GM21723 (cell line): ENCODE measurements at regions not wholly inside any gene's neighbourhood (a gene's known extent, or its start where the extent isn't known, plus 50 kb on each side); places are given as distances from the start of the nearest gene placed in this dataset.
"Not testable (repeated sequence)": the region's sequence is repeated elsewhere in the genome, so short reads cannot be mapped to it uniquely, and the experiment has no call there.

Experiments
- ATAC-seq: cut with Tn5 transposase; IDR thresholded peaks from one replicate; pipeline ENCODE4 v1.9.1; 2021; ENCODE audit warnings: mild to moderate bottlenecking, moderate library complexity; ENCODE audit not compliant: unreplicated experiment

DNA sequence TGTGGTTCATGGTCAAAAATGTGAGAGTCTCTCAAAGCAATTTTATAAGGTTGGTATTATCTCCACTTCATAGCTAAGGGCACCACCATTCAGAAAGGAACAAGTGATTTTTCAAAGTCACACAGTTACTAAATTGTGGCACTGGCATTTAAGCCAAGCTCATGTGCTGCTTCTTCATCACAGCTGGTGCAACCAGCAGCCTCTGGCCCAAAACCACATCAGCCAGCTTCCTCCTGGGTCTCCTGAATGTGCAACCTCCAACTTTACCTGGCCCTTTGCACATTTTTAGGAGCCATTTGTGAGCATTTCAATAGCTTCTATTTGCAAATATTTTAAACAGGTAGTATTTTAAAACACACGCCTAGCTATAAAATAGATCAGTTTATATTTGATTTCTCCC, 293.7 kb downstream of the BCL11A start:
- no peak for ATAC-seq

DNA sequence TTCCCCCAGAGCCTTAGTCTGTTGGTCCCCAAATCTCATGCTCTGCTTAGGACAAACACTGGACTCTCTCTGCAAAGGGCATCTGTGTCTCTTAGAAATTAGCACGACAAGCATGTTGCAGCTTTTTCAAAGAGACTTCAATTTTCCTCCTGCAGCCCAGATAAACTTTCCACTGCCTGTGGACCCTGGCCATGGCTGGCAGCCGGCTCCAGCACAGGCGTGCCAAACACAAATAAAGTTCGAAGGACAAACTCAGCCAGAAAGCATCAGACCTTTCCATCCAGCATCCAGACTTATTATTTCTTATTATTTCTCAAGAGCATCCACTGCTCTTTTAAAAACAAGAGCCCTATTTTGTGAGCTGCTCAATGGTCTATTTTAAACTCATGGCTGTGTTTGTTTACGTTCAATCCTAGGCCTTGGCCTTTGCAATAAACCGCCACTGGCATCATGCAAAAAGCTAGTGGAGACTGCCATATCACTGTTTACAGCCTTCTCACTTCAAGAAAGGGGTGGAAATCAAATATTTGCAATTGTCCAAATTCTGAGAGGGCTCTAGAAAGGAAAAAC, 300.8 kb downstream of the BCL11A start:
- ATAC-seq: no peak

DNA sequence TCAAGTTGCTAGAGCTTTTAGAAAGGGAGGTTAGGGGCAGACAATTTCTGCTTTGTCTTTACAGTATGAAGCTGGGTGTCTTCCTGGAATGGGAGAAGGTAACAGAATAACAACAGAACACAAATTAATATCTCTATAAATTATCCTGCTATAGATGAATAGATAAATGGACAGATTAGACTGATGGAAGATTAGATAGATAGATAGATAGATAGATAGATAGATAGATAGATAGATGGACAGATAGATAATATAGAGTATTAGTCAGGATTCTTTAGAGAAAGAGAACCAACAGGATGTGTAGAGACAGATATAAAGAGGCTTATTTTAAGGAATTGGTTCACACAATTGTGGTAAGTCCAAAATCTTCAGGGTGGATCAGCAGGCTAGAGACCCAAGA, 302.2 kb downstream of the BCL11A start:
- ATAC-seq: no peak

DNA sequence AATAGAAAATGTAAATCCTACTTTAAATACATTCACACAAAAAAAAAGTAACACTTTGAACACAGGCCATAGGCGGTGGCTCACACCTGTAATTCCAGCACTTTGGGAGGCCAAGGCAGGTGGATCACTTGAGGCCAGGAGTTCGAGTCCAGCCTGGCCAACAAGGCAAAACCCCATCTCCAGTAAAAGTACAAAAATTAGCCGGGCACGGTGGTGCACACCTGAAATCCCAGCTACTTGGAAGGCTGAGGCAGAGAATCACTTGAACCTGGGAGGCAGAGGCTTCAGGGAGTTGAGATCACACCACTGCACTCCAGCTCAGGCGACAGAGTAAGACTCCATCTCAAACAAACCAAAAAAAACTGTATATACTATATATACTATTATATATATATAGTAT, 303.6 kb downstream of the BCL11A start:
- ATAC-seq: no peak

DNA sequence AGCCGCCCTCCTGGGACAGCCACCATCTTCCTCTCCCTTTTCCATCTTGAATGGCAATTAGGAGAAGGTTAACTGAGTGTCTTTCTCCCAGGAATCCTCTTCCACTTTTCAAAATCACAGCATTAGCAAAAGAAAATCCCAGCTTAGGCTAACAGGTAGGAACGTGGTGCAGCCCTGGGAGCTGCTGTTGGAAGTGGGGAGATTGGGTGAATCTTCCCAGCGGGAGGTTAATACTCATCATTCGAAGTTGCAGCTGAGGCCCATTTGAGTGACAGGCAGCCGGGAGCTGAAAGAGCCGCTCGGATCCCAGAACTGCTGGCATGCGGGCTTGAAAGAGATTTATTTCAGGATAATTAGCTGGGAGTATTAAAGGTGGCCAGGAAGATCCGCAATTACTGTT, 306.0 kb downstream of the BCL11A start:
- no peak for ATAC-seq

DNA sequence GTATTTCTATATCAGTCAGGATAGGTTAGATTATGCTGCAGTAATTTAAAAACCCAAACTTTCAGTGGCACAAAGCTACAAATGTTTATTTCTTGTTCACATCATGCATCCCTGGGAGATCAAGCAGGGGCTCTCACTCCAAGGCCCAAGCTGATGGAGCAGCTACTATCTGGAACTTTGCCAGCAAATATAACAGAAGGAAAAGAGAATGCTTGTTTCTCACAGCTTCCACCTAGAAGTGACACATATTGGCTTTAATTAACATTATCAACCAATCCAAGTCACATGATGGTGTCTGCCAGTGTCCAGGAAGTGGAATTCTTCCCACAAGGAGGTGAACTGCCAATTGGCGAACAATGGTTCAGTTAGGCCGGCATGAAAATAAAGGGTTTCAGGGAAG, 306.9 kb downstream of the BCL11A start:
- ATAC-seq: no peak

DNA sequence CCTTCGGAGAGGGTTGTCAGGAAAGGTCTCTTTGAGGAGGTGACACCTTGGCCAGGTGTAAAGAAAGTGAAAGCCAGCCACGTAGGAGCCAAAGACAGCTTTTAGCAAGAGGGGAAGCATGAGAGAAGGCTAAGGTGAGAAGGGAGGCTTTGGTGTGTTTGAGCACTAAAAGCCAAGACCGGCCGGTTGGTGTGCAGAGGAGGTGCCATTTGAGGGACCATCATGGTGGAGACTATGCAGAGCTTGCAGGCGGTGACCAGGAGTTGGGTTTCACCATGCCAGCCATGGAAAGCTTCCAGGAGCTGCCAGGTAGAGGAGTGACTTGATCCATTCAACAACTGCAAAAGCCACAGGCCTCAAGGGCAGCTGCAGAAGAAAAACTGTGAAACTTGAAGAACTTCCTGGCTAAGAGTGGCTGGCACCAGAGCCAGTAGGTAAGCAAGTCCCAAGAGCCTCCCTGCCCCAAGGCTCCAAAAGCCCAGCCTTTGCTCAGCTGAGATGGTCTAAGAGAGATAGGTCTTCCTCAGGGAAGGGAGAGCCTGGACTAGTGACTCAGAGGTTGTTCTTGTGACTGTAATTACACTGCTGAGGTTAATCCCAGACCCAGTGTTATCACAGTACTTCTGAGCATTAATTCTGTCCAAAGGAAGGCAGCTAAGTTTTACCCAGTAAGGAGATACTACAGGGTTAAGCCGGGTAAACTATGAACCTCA, 319.0 kb downstream of the BCL11A start:
- ATAC-seq: no peak

DNA sequence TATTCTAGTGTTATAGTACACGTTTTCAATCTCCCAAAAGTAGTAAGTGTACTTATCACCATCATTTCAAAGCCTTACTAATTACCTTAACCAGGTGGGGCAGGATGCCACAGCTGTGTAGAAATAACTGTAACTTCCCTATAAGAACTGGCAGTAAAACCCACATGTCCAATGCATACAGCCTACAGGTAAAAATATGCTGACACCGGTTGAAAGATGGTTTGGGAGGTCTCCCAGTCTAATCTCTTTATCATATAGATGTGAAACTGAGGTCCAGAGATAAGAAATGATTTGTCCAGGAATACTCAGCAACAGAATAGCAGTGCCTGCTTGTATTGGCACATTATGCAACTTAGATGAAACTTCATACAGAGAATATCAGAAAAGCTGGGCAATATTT, 322.9 kb downstream of the BCL11A start:
- ATAC-seq: no peak

DNA sequence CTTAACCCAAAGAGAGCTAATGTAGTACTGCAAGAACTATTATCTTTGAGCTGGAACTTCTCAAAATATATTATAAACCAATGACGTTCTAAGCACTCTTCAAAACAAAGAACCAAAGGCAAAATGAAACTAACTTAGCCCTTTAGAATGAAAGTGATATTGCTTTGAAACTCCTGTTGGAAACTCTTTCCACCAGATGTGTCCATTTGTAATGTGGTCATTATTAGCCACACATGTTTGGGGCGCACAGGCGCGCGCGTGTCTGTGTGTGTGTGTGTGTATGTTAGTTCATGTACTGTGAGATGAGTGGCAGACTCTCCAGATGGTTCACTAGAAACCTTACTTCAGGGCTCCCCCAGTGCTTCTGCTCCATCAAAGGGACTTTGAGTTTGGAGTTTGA, 323.4 kb downstream of the BCL11A start:
- no peak for ATAC-seq

DNA sequence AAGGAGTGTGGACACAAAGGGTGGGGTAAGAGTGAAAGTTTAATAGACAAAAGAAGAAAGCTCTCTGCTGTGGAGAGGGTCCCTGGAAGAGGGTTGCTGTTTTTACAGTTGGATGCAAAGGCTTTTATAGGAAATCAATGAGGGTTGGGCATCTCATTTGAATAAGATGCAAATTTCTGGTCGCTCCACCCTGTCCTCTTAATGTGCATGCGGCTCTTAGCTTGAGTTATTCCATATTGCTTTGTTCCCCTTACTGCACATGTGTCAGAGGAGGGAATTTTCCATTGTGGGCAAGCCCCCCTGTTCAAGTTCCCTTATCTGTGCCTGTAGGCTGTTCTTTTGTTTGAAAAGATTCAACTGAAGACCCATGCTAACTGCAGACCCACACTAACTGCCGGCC, 326.5 kb downstream of the BCL11A start:
- ATAC-seq: no peak

DNA sequence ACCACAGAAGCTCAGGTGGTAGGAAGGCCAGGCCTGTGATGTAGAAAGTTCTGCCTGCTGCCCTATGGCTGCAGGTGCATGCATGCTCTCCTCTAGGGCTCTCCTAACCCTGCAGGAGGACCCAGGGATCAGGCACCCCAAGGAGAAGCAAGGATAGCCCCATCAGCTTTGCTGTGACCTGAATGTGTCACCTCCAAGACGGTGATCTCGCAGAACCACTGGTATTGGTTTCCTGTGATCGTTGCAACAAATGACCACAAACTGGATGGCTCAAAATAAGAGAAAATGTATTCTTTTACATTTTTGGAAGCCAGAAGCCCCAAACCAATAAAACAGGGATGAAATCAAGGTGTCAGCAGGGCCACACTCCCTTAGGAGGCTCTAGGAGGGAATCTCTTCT, 327.3 kb downstream of the BCL11A start:
- ATAC-seq: no peak

DNA sequence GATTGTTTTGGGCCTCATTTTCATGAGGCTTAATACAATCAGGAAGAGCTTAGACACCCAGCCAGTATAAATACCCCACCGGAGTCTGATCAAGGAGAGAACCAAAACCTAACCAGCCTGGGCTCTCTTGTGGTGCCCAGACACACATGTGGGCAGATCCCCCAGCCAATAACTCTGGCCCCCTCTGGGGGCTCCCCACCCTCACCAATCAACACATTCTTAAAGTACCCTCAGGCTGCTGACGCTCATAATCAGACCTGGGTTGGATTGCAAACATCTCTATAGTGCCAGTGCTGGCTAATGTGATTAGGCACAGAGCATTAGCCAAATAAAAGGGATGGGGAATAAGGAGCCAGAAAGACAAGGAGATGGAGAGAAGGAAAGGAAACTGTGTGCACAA, 329.6 kb downstream of the BCL11A start:
- no peak for ATAC-seq

DNA sequence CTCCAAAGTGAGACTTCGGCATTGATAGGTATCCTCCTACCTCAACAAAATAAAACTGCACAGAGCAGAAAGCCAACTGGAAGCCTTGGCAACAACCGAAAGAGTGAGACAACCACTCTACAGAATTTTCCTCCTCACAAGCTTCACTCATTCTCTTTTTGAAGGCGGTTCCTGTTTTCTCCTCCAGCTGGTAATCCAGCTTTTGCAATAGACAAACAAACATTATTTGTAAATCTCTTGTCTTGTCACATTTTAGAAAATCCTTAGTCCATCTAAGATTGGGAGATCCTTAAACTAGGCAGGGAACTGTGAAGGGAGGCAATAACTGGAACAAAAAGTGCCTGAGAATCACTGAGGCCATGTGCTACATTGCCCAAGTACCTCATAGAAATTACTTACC, 332.4 kb downstream of the BCL11A start:
- ATAC-seq: no peak

DNA sequence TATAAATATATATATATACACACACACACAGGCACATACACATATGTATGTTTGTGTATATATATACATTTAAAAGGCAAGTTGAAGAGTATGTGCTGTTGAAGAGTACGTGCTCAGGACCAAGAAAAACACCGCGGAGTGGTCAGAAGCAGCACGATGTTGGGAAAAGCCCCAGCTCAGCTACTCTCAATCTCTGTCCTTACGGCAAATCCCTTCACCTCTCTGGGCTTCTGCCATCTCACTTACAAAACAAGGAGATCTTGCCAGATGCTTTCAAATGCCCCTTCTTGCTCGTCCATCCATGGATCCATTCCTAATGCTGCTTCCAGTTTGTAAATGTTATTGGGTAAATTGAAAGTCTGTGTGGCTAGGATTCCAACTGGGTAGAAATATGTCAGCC, 333.9 kb downstream of the BCL11A start:
- ATAC-seq: no peak

DNA sequence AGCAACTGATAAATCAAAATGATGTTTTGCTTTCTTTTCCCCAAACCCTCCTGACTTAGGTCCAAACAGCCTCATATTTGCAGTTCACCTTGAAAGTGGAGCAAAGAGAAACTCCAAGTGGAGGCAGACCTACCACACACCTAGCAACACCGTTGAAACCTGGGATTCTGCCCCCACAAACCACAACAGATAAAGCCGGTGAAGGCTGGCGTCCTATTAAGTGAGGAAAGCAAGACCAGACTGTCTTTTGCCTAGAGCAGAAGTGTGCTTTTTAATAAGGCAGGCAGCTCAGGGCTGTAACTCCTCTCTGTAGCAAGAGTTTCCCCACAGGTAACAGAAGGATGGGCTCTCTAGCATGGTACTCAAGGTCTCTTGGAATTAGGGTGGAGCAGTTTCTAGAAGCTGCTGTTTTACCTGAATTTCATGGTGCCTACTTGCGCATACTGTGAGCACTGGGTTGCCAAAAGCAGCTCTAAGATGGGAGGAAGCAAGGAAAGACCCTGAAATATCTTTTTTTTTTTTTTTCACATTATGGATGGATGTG, 336.9 kb downstream of the BCL11A start:
- no peak for ATAC-seq

DNA sequence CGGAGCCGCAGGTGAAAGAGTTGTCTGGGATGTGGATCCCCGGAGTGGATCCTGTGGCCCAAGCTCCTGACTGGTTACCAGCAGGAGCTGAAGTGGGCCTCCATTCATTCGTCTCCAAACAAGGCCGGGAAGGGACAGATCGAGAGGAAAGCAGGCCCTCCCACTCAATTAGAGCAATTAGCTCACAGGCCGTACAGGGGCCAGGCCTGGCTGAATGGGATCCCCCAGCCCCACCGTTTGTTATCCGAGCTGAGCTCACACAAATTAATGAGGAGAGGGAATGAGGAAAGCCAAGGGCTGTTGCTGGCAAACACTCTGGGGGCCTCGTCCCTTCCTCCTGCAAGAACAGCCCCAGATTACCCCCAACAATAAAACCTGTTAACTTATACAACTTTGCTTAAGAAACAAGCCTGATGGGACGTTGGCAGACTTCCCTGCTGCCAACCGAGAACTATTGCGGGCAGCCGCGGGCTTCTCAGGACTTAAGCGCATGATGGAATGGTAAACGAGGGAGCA, 338.0 kb downstream of the BCL11A start:
- no peak for ATAC-seq

DNA sequence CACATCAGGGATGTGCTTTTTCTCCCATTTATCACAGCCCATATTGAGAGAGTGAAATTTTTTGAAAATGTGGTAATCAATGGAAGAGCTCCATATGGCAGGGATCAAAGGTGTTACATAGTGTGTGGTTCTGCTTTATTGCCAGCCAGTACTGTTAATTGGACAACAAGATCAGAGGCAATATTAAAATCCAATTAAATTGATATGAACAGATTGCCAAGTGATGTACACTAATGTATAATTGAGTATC, 338.9 kb downstream of the BCL11A start:
- no peak for ATAC-seq

DNA sequence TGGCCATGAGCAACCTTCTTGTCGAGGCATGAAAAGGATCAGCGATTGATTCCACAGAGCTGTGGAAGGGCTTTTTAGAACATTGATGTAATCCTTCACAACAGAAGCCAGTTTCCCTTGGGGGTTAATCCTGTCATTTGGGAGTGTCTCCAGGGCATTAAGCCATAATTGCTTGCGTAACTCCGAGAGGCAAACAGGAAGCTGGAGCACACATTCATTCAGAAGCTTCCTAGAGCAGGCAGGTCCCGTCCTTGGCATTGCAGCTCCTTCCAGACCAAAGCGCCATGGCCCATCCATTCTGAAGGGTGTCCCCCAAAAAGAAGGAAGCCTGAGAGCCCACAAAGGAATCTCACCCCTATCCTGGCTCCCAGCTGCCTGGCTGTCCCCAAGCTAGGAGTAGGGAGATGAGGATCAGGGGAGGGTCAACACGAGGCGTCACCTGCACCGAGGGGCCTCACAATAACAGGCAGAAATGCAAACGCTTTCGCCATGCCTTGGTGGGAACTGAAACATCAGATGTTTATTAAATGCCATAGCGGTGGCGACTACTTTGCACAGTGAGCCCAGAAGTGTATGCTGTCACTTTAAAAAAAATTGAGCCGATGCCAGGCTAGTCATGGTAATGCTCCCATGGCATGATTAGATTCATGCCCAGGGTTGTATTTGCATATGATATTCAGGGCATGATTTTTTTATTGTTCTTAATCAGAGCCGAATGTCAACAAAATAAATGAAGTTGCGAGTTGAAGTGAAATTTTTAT, 339.4 kb downstream of the BCL11A start:
- no peak for ATAC-seq

DNA sequence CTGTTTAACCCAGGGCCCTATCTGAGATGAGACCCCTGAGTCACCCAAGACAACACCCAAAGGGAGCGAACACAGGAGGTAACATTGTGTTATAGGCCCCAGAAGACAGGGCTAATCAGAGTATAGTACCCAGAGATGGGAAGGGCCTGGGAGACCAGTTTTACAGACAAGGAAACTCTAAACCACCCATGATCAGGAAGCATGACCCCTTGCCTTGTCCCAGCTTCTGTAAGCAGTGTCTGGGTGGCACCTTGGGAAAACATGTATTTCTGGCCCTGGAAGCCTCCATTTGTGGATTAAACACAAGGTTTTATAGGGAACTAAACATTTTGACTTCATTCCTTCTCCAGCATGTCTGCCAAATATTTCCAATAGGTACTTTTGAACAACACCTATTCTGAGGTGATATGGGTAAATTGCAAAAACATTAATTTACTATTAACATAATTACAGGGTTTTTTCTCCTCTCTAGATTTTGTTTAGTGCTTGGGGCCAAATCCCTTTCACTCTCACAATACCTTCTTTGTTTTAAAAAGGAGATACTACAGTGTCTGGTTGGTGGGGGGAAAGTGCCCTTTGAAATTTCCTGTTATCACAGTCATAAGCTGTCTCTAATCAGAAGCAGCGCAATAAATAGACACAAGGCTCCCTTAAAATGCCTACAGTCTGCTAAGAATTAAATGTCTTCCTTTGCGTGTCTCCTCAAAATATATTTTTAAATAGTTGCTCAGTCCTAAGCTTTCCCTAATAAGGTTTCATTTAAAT, 341.1 kb downstream of the BCL11A start:
- no peak for ATAC-seq

DNA sequence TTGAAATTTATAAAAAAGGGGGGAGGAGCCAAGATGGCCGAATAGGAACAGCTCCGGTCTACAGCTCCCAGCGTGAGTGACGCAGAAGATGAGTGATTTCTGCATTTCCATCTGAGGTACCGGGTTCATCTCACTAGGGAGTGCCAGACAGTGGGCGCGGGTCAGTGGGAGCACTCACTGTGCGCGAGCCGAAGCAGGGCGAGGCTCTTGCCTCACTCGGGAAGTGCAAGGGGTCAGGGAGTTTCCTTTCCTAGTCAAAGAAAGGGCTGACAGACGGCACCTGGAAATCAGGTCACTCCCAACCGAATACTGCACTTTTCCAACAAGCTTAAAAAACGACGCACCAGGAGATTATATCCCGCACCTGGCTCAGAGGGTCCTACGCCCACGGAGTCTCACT, 364.4 kb downstream of the BCL11A start:
- ATAC-seq: not testable (repeated sequence)

DNA sequence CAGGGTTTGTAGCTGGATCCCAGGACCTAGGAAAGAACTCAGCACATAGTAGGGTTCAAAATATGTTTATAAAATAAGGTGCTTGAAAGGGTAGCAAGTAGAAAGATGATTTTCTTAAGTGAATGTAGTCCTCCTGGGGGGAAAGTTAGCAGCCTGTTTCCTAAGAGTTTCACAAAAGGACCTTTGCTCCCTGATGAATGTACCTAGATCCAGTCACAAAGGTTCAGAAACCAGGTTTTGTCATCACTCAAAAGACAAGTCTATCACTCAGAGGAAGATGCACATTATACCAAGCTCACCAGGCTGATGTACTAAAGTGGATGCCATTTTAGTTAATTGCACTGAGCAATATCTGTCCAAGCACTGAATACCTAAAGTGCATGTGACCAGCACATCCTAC, 378.2 kb downstream of the BCL11A start:
- no peak for ATAC-seq
